MCF 10A (cell line): ENCODE measurements at regions not wholly inside any gene's neighbourhood (a gene's known extent, or its start where the extent isn't known, plus 50 kb on each side); places are given as distances from the start of the nearest gene placed in this dataset.
A peak's percentile ranks its signal among the peaks of the same experiment; 100 is the strongest.

Experiments used
- BruUV-seq: library from RNA; stranded (reverse); fragments of 400-500 nt; replicated peaks from 2 replicates; lab custom pipeline; 2021; lab: Mats Ljungman, UMichigan
- CTCF ChIA-PET: fragments of 300-600 bp; sonication (Branson Sonifier 250); formaldehyde crosslinking; extraction: SDS; loops from one replicate; lab custom pipeline; 2021; ENCODE audit warnings: antibody characterized with exemption, inconsistent platforms; lab: Yijun Ruan, JAX
- POLR2A ChIA-PET: fragments of 300-600, 350-650 bp; sonication (Branson Sonifier 250); formaldehyde crosslinking; extraction: SDS; loops from one replicate; lab custom pipeline; 2020; ENCODE audit warnings: antibody characterized with exemption, inconsistent platforms; lab: Yijun Ruan, JAX
- DNase-seq: peaks from one replicate; pipeline ENCODE4 v3.0.0-alpha.2; 2018; ENCODE audit not compliant: unreplicated experiment
- H3K27ac Mint-ChIP-seq: one replicate; pipeline ENCODE4 v1.8.0; 2022; ENCODE audit warnings: mild to moderate bottlenecking, low read depth, mixed read lengths; ENCODE audit not compliant: unreplicated experiment
- H3K27me3 Mint-ChIP-seq: one replicate; pipeline ENCODE4 v1.8.0; 2022; ENCODE audit warnings: mixed read lengths; ENCODE audit not compliant: insufficient read depth, unreplicated experiment
- H3K36me3 Mint-ChIP-seq: one replicate; pipeline ENCODE4 v1.8.0; 2022; ENCODE audit warnings: mild to moderate bottlenecking, moderate library complexity, mixed read lengths; ENCODE audit not compliant: insufficient read depth, unreplicated experiment
- H3K4me1 Mint-ChIP-seq: one replicate; pipeline ENCODE4 v1.8.0; 2022; ENCODE audit warnings: mixed read lengths; ENCODE audit not compliant: insufficient read depth, unreplicated experiment
- H3K4me3 Mint-ChIP-seq: one replicate; pipeline ENCODE4 v1.8.0; 2022; ENCODE audit warnings: mild to moderate bottlenecking, moderate library complexity, mixed read lengths; ENCODE audit not compliant: unreplicated experiment
- H3K9me3 Mint-ChIP-seq: one replicate; pipeline ENCODE4 v1.8.0; 2022; ENCODE audit warnings: mixed read lengths; ENCODE audit not compliant: unreplicated experiment
- CTCF ChIP-seq: fragments of 200-600 bp; IDR thresholded peaks from one replicate; pipeline ENCODE4 v1.8.0; 2022; ENCODE audit warnings: antibody characterized with exemption, mild to moderate bottlenecking; ENCODE audit not compliant: unreplicated experiment
- intact Hi-C: fragments of 100-400 bp; cut with micrococcal nuclease; formaldehyde crosslinking; loops from 2 replicates; pipeline ENCODE4 v1.14.1; 2022

- intact Hi-C loops = no loop called here
- BruUV-seq = no TSS peak
- no peaks in the 10 kb centered on the region for H3K4me1 Mint-ChIP-seq
- no peak for TF ChIP-seq CTCF
- no peaks in the 10 kb centered on the region for H3K9me3 Mint-ChIP-seq
- ChIA-PET CTCF (no interaction called here), POLR2A (no interaction called here)
- H3K27ac Mint-ChIP-seq = no peak overlapping the region
- H3K36me3 Mint-ChIP-seq = no peaks in the 10 kb centered on the region
- no peak overlapping the region for H3K4me3 Mint-ChIP-seq
- DNase-seq = no peak
- H3K27me3 Mint-ChIP-seq = no peaks in the 10 kb centered on the region
Measured at GRCh38 chr4:129498626-129499025, 402.7 kb downstream of the C4orf33 start.

DNA sequence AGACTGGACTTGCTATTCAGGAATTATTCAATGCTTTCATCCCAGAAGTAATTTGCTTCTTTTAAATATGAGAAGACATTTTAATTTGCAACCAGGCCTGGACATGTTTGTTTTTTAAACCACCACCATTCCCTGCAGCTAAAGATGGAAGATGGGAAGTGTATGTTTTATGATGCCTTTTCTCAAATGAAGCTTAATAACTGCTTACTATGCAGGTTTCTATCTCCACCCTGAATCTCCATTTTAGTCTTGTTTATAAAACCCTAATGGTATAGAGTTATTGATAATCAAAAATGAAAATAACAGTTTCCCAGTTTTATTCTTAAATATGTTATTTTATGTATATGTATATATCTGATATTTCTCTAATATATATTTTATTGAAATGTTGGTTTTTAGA is 418.9 kb downstream of the C4orf33 start:
- POLR2A ChIA-PET = no interaction called here
- no peak overlapping the region for H3K4me3 Mint-ChIP-seq
- no peaks in the 10 kb centered on the region for H3K27me3 Mint-ChIP-seq
- no TSS peak for BruUV-seq
- H3K9me3 Mint-ChIP-seq = no peaks in the 10 kb centered on the region
- no peaks in the 10 kb centered on the region for H3K36me3 Mint-ChIP-seq
- no peaks in the 10 kb centered on the region for H3K4me1 Mint-ChIP-seq
- CTCF ChIA-PET = interaction anchor here (0.7 to 1.3 kb wide), 3 partner anchors 14 to 268 kb away, joined by 3 to 4 read pairs (median 4); no protein-coding TSS in a partner anchor
- DNase-seq = no peak
- no peak overlapping the region for H3K27ac Mint-ChIP-seq
- no peak for TF ChIP-seq CTCF
- intact Hi-C loops = no loop called here

DNA sequence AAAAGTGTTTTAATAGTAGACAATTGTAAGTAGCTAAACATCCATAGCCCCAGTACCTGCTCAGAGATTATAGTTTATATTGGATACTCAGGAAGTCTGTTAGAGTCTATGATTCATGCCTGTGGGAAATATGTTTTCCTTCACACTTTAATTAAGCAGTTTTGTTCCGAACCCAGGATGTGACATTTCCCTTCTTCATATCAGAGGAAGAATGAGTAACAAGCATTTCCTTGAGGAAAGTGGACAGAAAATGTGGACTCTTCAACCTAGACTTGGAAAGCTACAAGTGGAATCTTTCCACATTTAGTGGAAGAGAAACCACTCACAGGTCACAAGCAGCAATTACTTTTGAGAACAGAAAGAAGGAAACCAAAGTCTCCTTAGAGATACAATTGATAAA is 419.4 kb downstream of the C4orf33 start:
- H3K4me1 Mint-ChIP-seq = no peaks in the 10 kb centered on the region
- no TSS peak for BruUV-seq

GRCh38 chr4:129526812-129527211 is 430.9 kb downstream of the C4orf33 start:
- no peak overlapping the region for H3K27ac Mint-ChIP-seq
- no peaks in the 10 kb centered on the region for H3K27me3 Mint-ChIP-seq
- no peak overlapping the region for H3K4me3 Mint-ChIP-seq
- ChIA-PET CTCF (interaction anchor here (0.6 to 8.8 kb wide), 20 partner anchors 8 to 1852 kb away, joined by 3 to 133 read pairs (median 4); no protein-coding TSS in a partner anchor), POLR2A (interaction anchor here (1.4 kb wide), 1 partner anchor 115 kb away, joined by 6 read pairs; no protein-coding TSS in a partner anchor)
- intact Hi-C loops = loop anchor here (1.0 to 2.0 kb wide), 2 partner anchors 114 to 164 kb away; no protein-coding TSS in a partner anchor
- no peaks in the 10 kb centered on the region for H3K9me3 Mint-ChIP-seq
- DNase-seq = peak; percentile 54
- no TSS peak for BruUV-seq
- peak; percentile 55 for TF ChIP-seq CTCF
- H3K36me3 Mint-ChIP-seq = no peaks in the 10 kb centered on the region
- no peaks in the 10 kb centered on the region for H3K4me1 Mint-ChIP-seq

More for the DNA sequence above, 419.4 kb downstream of the C4orf33 start:
- POLR2A ChIA-PET = no interaction called here
- DNase-seq = no peak
- no peaks in the 10 kb centered on the region for H3K27me3 Mint-ChIP-seq
- intact Hi-C loops = no loop called here
- H3K27ac Mint-ChIP-seq = no peak overlapping the region
- no peak for TF ChIP-seq CTCF
- no peaks in the 10 kb centered on the region for H3K36me3 Mint-ChIP-seq
- CTCF ChIA-PET = interaction anchor here (0.7 to 1.3 kb wide), 3 partner anchors 14 to 269 kb away, joined by 3 to 4 read pairs (median 4); no protein-coding TSS in a partner anchor
- H3K9me3 Mint-ChIP-seq = no peaks in the 10 kb centered on the region
- H3K4me3 Mint-ChIP-seq = no peak overlapping the region
